NCI-H1694 treated with DMSO at 0.1 percent for 48 hours (cell line): ENCODE measurements at regions not wholly inside any gene's neighbourhood (a gene's known extent, or its start where the extent isn't known, plus 50 kb on each side); places are given as distances from the start of the nearest gene placed in this dataset.

ENCODE experiments used
- DNase-seq: peaks from one replicate; lab custom pipeline; 2025; lab: John Stamatoyannopoulos, UW

DNA sequence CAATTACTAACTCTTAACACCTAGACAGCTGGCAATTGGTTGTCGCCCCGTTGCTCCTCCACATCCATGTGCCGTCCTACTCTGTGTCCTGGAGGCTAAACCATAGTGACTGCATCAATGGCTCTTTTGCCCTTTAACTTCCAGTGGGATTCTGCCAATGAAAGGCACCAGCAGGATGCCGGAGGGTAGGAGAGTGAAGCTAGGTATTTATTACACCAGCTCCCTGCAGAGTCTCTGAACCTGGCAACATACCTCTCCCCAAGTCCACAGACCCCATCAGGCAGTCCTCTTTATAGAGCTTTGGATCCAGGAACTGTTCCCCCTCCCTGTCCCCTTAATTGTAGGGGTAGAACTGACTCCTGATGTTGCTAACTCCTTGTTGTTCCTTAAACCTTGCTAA is 426.8 kb downstream of the HNRNPD start:
- DNase-seq, result no peak

DNA sequence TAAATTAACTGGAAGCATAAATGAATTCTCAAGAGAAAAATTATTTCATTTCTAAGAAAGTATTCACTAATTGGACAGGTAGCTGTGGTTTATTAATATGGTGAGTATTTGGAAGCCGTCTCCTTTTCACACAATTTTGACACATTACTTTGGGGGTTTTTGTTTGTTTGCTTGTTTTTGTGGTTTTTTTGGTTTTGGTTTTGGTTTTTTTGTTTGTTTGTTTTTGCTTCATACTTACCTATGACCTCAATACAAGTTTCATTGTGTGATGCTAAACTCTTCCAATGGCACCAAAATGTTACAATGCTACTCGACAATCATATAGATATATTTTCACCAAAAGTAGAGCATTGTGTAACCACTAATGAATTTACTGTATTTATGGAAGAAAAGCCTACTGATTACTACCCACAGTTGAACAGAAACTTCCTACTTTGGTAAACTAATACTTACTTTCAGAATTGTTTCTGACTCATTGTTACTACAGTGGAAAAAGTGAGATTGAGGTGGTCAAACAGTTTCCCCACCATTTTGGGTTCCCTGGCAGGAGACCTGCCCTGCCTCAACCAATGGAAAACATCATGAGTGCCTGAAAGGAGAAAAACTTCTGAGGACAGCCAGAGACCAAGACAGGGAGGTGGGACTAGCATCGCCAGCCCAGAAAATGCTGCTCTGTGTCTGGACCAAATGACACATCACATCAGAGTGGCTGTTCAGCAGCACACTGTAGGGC is 443.1 kb downstream of the HNRNPD start:
- DNase-seq, result no peak

DNA sequence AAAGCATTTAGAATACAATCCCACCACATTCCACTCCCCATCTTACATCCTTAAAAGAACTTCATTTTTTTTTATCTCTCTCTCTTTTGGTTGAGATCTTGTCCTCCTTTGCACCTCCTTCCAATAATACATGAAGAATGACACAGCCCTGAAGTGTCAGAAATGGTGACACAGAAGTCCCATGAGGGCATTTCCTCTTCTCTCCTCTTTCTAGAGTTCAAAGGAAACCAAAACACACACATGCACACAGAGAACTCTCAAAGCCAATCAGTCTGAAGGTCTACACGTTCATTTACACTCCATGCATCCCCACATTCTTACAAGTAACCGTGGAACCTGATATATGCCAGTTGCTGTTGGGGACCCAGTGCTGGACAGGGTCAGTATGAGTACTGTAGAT is 450.7 kb downstream of the HNRNPD start:
- DNase-seq, result no peak

DNA sequence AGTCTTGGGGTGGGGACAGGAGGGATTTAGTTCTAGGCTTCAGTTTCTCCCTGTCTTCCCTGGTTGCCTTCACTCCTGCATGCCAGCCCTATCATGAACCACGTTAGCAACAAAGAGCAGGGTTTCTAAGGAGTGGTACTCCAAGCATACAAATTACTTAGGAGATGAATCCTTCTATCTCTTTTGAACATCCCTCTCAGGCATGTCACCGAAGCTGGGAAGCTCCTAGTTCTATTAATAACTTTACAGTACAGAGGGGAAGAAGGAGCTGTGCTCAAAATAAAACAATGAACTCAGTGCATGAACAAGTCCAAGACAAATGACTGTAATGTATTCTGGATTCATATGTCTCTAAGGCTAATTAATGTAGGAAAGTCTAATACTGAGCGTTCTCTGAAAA is 450.6 kb upstream of the RASGEF1B start:
- no peak for DNase-seq

DNA sequence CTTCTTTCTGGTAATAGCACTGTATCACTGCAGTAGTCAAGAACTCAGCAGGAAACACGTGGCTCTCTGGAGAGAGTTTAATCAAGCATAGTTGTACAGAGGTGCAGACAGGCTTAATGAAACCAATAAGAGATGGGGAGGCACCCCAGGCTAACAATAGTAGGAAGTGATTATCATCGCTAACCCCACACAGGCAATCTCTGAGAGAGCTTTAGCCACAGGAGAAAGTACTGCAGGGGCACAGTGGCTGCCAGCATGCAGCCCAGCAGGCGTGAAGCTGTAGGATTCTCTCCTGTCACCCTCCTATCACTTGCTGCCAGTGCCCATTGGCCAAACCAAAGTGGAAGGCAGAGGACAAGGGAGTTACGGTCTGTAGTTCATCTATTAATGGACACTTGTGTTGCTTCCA is 450.0 kb upstream of the RASGEF1B start:
- no peak for DNase-seq

DNA sequence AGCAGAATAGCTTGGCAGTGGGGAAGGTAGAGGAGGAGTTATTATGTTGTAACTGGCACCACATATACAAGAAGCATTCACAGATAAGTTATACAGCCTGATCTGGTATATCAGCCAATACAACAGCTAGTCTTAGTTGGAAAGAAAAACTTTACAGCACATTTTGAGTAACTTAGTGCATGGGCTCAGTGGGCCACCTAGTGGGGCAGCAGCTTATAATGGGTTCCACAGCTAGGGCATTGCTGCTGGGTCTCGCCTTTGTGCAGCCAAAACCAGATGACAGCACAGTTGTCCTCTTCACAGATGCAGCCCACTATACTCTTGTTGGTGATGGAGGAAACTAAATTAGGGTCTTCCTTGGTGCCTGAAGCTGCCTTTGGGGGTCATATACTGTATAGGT is 448.1 kb upstream of the RASGEF1B start:
- no peak for DNase-seq

DNA sequence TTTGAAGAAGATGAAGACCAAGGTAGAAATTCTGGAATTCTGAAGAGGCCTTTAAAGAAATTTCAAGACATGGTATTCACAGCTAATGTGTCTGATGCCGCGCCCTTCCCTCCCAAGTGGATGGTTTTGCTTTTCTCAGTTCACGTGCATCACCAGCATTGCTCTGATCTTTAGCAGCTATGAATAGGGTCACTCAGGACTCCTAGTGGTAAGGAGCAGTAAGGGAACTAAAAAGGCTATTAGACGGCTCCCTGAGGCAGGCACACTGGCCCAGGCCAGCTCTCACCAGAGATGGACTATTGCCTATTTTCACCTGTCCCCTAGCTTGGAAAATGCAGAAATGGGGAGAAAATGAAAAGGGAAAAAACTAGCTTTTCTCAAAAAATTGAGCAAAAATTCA is 447.5 kb upstream of the RASGEF1B start:
- no peak for DNase-seq

DNA sequence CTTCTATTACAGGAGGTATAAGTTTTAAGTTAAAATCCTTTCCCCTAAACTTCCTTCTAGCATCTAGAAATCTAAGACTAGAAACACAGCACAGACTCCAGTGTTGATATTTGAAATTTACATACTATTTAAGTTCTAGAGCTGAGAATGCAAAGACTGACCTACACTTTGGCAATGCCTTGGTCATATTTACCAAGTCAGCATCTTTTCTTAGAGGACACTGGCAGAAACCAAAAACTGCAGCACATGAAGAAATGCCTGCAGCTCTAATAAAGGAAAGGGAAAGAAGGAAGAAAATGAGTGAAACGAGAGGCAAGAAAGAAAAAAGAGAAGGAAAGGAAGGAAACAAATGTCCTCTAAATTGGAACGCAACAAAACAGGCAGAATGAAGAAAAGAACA is 443.7 kb upstream of the RASGEF1B start:
- no peak for DNase-seq

DNA sequence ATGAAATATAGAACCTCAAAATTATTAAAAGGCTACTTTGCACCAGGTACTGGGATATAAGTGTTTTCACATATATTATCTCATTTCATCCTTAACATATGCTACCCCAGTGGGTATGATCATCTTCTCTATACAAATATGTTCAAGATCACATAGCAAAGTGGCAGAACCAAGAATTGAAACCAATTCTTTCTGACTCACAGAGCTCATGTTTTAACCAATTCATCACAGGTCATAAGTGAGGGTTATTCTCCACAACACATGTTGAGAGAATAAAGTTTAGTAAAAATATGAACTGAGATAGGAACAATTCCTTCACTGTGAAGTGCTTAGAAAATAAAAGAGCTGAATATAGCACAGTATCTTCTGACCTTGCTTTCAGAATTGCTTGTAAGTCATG is 442.9 kb upstream of the RASGEF1B start:
- no peak for DNase-seq

DNA sequence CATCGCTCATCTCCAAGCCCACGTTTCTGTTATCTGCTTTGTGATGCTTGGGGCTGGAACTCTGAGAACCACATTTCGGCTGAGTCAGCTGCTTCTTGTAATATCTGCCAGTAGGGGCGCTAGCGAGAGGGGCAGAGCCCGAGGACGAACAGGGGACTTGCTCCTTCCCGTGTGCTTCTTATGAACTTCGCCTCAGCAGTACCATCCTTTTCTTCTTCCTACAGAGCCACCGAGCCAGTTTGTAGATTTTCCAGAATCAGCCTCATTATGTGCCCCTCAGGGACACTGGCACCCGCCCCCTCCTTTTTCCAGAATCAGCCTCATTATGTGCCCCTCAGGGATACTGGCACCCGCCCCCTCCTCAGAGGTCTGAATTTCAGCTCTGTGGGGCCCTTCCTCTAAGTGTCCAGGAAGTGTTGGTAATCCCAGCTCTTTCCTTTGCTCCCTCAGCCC is 441.7 kb upstream of the RASGEF1B start:
- peak; percentile 22 for DNase-seq

DNA sequence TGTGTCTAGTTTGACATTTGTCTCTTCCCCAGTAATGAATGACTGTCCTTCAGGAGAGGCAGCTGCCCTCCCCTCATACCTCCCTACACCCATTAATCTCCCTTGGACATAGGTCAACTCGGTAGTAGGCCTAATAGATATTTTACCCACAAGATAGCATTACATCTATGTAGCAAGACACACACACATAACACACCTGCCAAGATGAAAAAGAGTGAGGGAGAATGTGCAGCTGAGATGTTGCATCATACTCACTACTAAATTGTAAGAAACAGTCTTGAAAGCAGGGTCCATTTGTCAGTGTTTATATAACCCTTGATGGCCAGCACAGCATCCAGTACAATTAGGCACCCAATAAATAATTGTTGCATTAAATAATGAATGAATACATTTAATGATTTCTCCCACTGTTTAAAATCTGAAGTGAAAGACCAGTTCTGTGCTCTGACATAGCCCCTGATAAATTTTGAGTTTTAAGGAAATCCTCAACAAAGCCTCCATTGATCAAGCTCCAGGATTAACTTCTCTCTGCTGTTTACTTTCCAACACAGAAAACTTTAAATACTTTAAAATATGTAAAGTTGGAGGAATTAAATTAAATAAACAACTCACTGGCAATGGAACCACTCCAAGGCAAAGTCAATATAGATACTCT is 440.8 kb upstream of the RASGEF1B start:
- DNase-seq, result no peak

DNA sequence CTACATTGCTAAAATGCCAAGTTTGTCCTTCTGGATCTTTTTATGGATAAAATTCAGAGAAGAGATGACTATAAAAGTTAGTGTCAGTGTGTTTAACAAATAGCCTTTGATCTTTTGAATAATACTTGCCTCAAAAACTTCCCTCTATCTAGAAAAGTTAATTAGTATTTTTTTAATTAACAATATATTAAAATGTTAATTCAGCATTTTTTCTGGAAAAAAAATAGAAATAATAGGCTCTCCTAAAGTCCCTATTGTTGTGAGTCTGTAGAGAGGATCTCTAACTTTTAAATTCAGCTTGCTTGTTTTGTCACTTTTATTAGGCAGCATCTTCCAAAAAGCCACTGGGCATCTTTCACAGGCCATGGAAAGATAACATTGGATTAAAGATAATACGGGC is 435.2 kb upstream of the RASGEF1B start:
- no peak for DNase-seq

DNA sequence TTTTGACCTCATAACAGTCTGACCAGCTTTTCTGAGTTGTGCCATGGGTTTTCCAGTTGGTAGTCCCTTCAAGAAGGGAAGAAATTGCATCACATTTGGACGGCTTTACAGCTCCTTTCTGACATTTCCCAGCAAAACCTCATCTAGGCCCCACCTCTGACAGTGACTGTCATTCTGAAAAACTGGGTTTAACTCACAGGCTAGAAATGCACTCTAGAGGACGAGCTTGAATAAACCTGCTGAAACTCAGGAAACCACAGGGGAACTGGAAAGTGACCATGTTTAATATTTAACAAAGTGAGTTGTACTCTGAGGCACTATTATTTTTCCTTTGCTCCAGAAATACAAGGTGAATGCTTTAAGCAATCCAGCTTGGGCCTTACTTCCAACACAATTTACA is 434.3 kb upstream of the RASGEF1B start:
- DNase-seq, result no peak

DNA sequence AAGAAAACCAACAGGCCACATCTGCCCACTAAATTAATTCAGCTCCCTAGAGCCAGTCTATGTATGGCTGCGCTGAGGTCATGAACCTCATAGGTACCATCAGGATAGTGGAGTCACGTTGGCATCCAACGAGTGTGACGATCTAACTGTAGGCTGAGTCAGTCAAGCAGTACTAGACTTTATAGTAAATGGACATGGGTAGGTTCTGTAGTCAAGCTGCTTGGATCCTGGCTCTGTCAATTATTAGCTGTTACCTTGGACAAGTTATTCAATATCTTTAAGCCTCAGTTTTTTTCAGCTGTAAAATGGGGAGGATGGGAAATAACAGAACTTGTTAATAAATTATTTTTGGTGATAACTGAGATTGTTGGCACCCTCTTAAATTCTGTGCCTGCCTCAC is 432.4 kb upstream of the RASGEF1B start:
- no peak for DNase-seq

DNA sequence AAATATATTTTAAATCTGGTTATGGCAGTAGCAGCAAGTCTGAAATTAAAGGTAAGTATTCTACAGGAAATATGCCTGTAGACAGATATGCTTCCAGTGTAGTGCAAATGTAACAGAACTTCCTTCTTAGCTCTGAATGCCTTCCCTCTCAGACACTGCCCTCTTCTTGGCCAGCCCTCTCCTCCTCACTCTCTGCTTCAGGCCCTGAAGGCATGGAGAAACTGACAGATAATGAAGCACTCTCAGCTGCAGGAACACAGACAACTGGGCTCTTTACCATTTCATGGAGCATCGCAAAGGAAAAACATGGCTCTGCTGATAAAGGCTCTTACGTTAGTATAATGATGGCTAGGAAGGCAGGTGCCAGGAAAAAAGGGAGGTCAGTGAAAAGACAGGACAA is 431.5 kb upstream of the RASGEF1B start:
- DNase-seq, result no peak

DNA sequence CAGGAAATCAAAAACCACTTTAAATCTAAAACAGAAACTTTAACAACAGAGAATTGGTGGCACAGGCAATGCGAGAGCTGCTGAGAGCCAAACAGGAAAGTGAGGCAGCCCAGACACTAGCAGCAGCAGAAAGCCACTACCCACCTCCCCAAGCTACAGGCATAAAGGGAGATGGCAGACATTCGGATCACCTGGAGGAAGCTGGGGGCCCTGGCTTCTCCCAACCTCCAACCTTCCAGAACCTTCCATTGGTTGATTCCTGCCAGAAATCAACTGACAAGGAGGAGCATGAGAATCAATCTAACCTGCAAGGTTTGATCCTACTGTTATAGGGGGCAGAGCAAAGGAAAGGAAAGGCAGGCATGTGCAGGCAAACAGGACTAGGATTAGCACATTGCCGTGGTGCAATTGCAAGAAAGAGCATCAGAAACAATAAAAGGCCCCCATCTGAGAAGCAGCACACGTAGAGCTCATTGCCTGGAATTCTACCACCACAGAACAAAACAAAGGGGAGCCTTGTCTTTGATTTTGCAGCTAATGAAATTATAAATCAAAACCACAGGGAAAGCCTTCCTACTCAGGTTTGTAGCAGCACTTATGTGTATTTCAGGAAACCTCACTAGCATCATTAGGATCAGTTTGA is 427.3 kb upstream of the RASGEF1B start:
- DNase-seq, result no peak

DNA sequence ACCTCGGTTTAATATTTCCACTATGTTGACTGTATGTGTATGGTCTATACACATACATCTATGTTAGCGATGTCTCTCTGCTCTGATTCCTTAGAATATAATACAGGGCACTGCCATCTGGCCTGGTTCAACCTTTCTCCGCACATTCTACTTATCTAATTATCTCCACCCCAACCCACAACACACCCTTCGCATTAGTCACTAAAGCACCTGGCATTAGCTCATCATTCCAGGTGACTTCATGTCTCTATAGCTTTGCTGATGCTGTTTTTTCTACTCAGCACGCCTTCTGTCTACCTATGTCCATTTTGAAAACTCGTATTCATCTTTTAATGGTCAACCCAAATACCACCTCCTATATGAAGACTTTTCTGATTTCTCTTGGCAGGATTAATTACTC is 425.2 kb upstream of the RASGEF1B start:
- DNase-seq, result no peak

DNA sequence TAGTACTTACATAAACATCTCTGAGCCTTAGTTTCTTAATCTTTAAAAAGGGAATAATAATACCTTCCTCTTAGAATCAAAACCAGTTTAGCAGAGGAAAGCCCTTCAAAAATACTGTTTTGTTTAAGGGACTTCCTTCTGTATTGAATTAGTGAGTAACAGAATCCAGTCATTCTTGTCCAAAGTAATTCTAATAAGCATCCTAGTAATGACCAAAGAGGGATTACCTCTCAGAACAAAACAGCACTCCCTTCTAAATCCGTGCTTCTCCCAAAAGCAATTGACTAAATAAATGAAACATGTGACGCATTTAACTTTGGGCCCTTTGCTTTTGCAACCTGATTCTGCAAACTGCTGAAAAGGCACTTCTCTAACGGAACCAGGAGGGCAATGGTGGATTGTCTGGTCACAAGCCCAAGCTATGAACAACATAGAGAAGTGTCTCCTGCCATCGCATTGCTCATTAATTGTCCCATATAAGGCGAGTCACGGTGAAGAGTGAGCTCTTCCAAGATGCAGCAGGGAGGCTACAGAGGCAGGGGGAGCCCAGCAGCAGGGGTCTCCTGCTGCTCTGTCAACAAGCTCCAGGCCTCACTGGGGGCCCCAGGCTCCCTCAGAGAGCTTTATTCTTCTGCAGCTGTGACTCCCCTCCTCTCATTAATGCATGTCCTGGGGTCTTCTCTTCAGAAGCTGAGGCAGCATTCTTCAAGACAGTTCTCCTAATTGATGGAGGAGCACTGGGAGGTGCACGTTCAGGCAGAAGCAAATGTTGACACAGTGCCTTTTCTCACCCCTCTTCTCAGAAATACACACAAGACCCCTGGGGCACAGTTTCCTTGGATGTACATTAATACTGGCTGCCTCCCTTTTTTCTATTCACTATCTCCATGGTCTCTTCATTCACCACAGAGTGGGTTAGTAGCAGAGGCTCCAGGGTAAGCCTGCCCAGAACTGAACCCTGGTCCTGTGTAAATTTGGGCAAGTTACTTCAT is 419.6 kb upstream of the RASGEF1B start:
- no peak for DNase-seq

DNA sequence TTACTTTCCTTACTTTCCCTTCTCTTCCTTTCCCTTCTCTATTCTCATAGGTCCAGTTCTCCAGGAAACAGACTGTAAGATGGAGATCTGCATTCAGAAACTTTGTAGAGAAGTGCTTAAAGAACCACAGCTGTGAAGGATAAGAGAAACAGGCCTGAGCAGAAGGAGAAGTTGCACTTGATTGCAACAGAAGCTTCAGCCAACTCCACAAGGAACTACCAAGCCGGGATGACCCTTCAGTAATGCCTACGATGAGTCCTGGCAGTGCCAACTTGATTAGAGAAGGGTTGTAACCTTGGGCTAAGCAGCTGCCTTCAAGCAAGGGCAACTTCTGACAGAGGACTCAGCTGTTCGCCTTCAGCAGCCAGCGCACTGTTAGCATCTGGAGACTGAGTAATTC is 413.3 kb upstream of the RASGEF1B start:
- DNase-seq, result no peak

DNA sequence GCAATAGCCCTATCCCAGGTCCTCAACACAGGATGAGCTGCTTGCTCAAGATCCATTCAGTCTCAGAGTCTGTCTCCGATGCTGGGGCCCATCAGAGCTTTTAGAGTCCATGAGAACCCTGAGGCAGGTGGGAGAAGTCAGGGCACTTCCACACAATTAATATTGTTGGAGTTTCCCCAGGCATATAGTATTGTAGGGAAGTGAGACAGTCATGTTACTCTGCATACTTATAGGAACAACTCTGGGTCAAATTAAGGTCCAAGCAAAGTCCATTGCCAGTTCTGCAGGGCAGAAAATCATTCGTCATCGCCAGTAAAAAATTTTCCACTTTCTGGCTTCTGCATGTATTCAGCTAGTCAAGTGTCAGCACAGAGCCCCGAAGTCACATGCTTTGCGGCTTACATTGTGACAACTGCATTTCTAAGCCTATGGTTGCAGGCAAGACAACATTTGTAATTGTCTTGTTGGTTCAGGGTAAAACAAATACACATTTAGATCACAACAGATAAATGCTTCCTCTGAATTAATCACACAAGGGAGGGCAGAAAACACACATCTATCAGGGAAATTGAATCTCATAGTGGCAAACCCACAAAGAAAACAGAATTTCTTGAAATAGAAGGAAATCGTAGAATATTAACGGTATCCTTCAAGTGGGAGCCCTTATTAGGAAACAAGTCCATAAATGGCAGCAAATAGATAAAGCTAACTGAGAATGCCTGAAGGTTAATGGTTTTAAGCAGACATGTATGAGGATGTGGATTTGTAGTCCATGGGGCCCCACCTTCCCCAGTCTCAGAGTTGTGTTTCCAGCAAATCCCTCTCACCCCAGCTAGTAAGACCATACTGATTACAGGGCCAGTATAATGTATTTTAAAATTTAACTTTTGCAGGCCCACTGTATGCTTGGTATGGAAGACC is 412.1 kb upstream of the RASGEF1B start:
- DNase-seq, result no peak

DNA sequence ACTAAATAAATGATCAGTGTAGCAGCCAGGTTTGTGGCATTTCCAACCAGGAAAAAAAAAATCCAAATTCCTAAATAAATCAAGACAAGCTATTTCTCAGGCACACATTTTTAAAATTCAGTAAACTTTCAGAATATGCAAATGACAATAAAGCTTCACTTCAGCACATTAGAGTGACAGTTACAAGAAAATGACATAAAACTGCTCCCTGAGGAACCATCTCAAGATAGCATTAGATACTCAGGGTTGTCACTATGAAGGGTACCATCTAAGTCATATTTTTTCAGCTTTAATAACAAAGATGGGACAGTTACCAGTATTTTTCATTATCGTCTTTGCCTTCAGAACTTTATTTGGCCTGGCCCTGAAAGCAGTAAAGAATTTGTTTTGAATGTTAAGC is 411.3 kb upstream of the RASGEF1B start:
- no peak for DNase-seq
